ENCODE measurements at regions not wholly inside any gene's neighbourhood (a gene's known extent, or its start where the extent isn't known, plus 50 kb on each side); places are given as distances from the start of the nearest gene placed in this dataset.

DNA sequence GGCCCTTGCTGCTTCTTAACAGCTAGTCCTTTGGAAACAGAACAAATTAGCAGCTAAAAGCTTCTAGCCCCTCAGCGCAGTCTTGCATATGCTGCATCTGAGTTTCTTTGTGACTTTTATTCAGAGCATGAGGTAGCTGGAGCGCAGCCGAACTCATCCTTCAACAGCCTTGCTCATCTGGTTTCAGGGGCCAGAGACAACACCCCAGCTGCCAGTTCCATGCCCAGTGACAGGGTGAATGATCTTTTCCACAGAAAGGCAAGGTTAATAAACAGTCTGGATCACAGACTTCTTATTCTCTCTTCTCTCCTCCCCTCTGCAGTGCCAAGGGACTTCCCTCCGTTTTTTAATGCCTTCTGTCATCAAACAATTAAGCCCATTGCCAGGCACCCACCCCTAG is 216.6 kb upstream of the INTU start:
- TF ChIP-seq, protein P1, sequence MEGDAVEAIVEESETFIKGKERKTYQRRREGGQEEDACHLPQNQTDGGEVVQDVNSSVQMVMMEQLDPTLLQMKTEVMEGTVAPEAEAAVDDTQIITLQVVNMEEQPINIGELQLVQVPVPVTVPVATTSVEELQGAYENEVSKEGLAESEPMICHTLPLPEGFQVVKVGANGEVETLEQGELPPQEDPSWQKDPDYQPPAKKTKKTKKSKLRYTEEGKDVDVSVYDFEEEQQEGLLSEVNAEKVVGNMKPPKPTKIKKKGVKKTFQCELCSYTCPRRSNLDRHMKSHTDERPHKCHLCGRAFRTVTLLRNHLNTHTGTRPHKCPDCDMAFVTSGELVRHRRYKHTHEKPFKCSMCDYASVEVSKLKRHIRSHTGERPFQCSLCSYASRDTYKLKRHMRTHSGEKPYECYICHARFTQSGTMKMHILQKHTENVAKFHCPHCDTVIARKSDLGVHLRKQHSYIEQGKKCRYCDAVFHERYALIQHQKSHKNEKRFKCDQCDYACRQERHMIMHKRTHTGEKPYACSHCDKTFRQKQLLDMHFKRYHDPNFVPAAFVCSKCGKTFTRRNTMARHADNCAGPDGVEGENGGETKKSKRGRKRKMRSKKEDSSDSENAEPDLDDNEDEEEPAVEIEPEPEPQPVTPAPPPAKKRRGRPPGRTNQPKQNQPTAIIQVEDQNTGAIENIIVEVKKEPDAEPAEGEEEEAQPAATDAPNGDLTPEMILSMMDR (IDR thresholded peaks at IDR 0.05; ENCODE audit: borderline replicate concordance, extremely low read depth, low read length, poor library complexity, severe bottlenecking), result no peak
- no peak for TF ChIP-seq EZH2 (IDR thresholded peaks at IDR 0.05; ENCODE audit: borderline replicate concordance, low read depth, low read length, severe bottlenecking)
